ENCODE measurements at regions not wholly inside any gene's neighbourhood (a gene's known extent, or its start where the extent isn't known, plus 50 kb on each side); places are given as distances from the start of the nearest gene placed in this dataset.

GRCh38 chr22:47324435-47324990 lies 562.1 kb downstream of the TBC1D22A start:
- no peak for TF ChIP-seq POLR2A (IDR thresholded peaks at IDR 0.05; ENCODE audit: extremely low read depth, insufficient read length)
- no peak for TF ChIP-seq CTCF (IDR thresholded peaks at IDR 0.05; ENCODE audit: low read depth, low read length)
- no peak for TF ChIP-seq MYC (IDR thresholded peaks at IDR 0.05; ENCODE audit: low read depth, low read length)
- TF ChIP-seq MAX (IDR thresholded peaks at IDR 0.05; ENCODE audit: low read depth, low read length) = no peak

All from NB4 (cell line).